K562 (cell line): ENCODE measurements at regions not wholly inside any gene's neighbourhood (a gene's known extent, or its start where the extent isn't known, plus 50 kb on each side); places are given as distances from the start of the nearest gene placed in this dataset.

Experiments
- DACH1 ChIP-seq: fragments of 450-650 bp; IDR thresholded peaks from 2 replicates; pipeline ENCODE4 v1.6.1; 2018; ENCODE audit not compliant: partially characterized antibody
- GTF3C2 ChIP-seq: IDR thresholded peaks from 3 replicates; pipeline ENCODE4 v1.6.1; 2011; ENCODE audit warnings: borderline replicate concordance, mild to moderate bottlenecking, moderate library complexity; ENCODE audit not compliant: insufficient read length; ENCODE audit errors: extremely low read depth
- JUND ChIP-seq, 2 experiments: IDR thresholded peaks; 2 replicates in 1 of 2; 3 replicates in 1 of 2; pipeline ENCODE4 v1.6.1; 2011; ENCODE audit warnings: borderline replicate concordance in 2 of 2, low read depth in 2 of 2, low read length in 2 of 2, improper control_type of control experiment in 1 of 2, missing biosample characterization in 1 of 2, missing genetic modification characterization in 1 of 2, missing genetic modification reagents in 1 of 2
- KLF6 ChIP-seq: fragments of 250-450 bp; sonication (Bioruptor Pico); IDR thresholded peaks from 2 replicates; pipeline ENCODE4 v1.4.0; 2020; ENCODE audit warnings: mild to moderate bottlenecking, moderate library complexity, borderline replicate concordance
- MEIS2 ChIP-seq: fragments of 450-650 bp; IDR thresholded peaks from 2 replicates; pipeline ENCODE4 v1.6.1; 2014; ENCODE audit warnings: mild to moderate bottlenecking; ENCODE audit not compliant: partially characterized antibody
- PHF21A ChIP-seq: fragments of 450-650 bp; IDR thresholded peaks from 2 replicates; pipeline ENCODE4 v1.6.1; 2017; ENCODE audit warnings: low read depth, borderline replicate concordance
- PKNOX1 ChIP-seq: fragments of 450-650 bp; IDR thresholded peaks from 2 replicates; pipeline ENCODE4 v1.6.1; 2016
- RAD21 ChIP-seq, 2 experiments: fragments of 250-450 bp in 1 of 2; fragments of 450-650 bp in 1 of 2; sonication (Bioruptor Pico) in 1 of 2; formaldehyde crosslinking in 1 of 2; IDR thresholded peaks in 1 of 2; conservative IDR thresholded peaks in 1 of 2; 2 replicates each; pipeline versions ENCODE4 v1.4.0 to v1.8.0; 2020 to 2022; ENCODE audit warnings: mild to moderate bottlenecking in 2 of 2, moderate library complexity in 1 of 2
- REST ChIP-seq, 2 experiments: fragments of 450-650 bp; formaldehyde crosslinking in 1 of 2; IDR thresholded peaks; 2 replicates each; pipeline versions ENCODE4 v1.4.0 to v1.6.1; 2014 to 2020; ENCODE audit warnings: mild to moderate bottlenecking in 2 of 2, borderline replicate concordance in 1 of 2, low read depth in 1 of 2
- SIN3B ChIP-seq: fragments of 450-650 bp; IDR thresholded peaks from 2 replicates; pipeline ENCODE4 v1.6.1; 2017; ENCODE audit warnings: low read depth, mild to moderate bottlenecking, moderate library complexity
- SMAD4 ChIP-seq: fragments of 250-450 bp; sonication (Bioruptor Pico); conservative IDR thresholded peaks from 2 replicates; pipeline ENCODE4 v1.8.0; 2021; ENCODE audit warnings: inconsistent platforms, mild to moderate bottlenecking, moderate library complexity
- YY1 ChIP-seq, 3 experiments: IDR thresholded peaks; 2 replicates each; pipeline ENCODE4 v1.6.1; 2011; ENCODE audit warnings: low read length in 2 of 3, mild to moderate bottlenecking in 2 of 3, moderate library complexity in 2 of 3, borderline replicate concordance in 1 of 3, control low read depth in 1 of 3, low read depth in 1 of 3; ENCODE audit not compliant: insufficient read depth in 3 of 3, insufficient replicate concordance in 2 of 3, control insufficient read depth in 1 of 3, insufficient read length in 1 of 3; ENCODE audit errors: extremely low read depth in 1 of 3
- ZBTB17 ChIP-seq: fragments of 450-650 bp; formaldehyde crosslinking; IDR thresholded peaks from 2 replicates; pipeline ENCODE4 v1.4.0; 2020; ENCODE audit warnings: mild to moderate bottlenecking
- ZNF311 ChIP-seq: fragments of 250-450 bp; sonication (Bioruptor Pico); IDR thresholded peaks from 2 replicates; pipeline ENCODE4 v1.4.0; 2020; ENCODE audit warnings: mild to moderate bottlenecking, moderate library complexity
- ZNF316 ChIP-seq: fragments of 450-650 bp; IDR thresholded peaks from 2 replicates; pipeline ENCODE4 v1.6.1; 2016

GRCh38 chr4:10200869-10201268 lies 84.3 kb upstream of the WDR1 start (continued):
- TF ChIP-seq REST (IDR thresholded peaks at IDR 0.05; ENCODE audit: borderline replicate concordance) (peak; percentile 67), REST (CRISPR knock-in tag; IDR thresholded peaks at IDR 0.05; ENCODE audit: low read depth) (no peak), JUND (IDR thresholded peaks at IDR 0.05; ENCODE audit: borderline replicate concordance, low read depth, low read length) (peak; percentile 42), JUND (tag; IDR thresholded peaks at IDR 0.05; ENCODE audit: borderline replicate concordance, low read depth, low read length) (peak; percentile 47; the same call in 1 of the 3 replicates), DACH1 (no peak), ZBTB17 (CRISPR knock-in tag) (peak; percentile 97), KLF6 (CRISPR knock-in tag) (no peak), PKNOX1 (peak; percentile 74), ZNF316 (peak; percentile 57), SMAD4 (CRISPR knock-in tag) (peak; percentile 61), PHF21A (no peak), YY1 (IDR thresholded peaks at IDR 0.05; ENCODE audit: borderline replicate concordance in 1 of 3, control insufficient read depth in 1 of 3, extremely low read depth in 1 of 3, insufficient read depth in 3 of 3, insufficient read length in 1 of 3, insufficient replicate concordance in 2 of 3, low read depth in 1 of 3, low read length in 2 of 3) (peak in 1 of 3 experiments; percentile 68), GTF3C2 (no peak), MEIS2 (peak; percentile 74), SIN3B (no peak), RAD21 (CRISPR knock-in tag; conservative IDR thresholded peaks at IDR 0.05 in 1 of 2, IDR thresholded peaks at IDR 0.05 in 1 of 2) (peak; percentile 30 to 39; a peak in 2 of 4 replicates), ZNF311 (CRISPR knock-in tag) (0 out of 2 replicates have a peak, but pooled peaks have one; percentile 36)
